COLO829 (cell line): ENCODE measurements at regions not wholly inside any gene's neighbourhood (a gene's known extent, or its start where the extent isn't known, plus 50 kb on each side); places are given as distances from the start of the nearest gene placed in this dataset.

ENCODE experiments used
- DNase-seq: peaks from one replicate; pipeline ENCODE4 v3.0.0; 2012; ENCODE audit warnings: low spot score

DNA sequence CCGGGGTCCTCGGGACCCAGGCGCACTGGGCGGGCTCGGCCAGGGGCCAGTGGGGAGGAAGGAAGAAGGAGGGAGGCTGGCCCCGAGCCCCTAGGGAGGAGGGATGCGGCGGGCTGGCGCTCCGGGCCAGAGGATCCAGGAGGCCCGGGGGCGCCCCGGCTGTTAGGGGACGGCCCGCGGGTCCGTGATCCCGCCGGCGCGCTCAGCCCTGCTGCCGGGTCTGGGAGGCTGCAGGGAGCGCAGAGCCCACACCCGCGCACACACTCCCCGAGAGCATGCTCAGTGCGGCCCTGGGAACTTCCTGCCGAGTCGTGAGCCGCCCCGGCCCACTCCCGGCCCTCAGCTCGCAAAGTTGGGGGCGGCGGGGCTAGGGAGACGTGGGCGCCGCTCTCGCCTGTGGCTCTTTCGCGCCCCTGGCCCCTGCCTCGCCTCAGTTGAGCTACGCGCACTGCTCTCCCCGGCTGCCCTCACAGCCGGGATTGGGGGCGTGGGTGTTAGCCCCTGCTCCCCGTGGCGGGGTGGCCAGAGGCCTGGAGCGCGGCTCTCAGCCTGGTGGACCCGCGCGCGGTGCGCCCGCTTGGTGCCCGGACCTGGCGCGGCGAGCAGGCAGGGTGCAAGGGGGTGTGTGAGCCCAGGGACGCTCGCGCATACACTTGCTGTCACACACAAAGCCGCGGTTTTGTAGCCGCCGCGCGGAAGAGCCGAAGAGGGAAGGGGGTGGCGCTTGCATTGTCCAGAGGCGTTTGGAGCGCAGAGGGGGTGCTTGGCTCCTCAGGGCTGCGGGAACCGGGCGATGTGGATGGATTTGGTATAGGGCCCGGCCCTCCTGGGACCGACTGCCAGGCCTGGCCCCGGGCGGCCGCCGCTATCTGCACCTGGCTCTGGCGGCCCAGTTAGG lies 132.9 kb upstream of the MGAT5 start:
- DNase-seq, result peak; percentile 53

DNA sequence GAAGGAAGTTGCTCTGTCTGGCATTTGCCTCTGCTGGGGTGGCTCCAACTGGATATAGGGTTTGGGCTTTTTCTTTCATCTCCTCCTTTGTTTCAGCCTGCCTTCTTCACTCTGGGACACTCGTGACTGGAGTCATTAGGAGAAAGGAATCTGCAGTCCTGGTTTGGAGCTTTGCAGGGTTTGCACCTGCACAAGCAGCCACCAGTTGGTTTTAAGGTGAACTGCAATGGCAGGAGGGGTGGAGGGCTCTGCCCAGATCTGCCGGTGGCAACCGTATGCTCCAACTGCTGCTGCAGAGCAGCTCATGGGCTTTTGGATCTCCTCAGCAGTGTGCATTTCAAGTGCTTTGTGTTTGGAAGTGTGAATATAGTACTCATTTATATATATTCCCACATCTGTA lies 131.3 kb upstream of the MGAT5 start:
- no peak for DNase-seq

DNA sequence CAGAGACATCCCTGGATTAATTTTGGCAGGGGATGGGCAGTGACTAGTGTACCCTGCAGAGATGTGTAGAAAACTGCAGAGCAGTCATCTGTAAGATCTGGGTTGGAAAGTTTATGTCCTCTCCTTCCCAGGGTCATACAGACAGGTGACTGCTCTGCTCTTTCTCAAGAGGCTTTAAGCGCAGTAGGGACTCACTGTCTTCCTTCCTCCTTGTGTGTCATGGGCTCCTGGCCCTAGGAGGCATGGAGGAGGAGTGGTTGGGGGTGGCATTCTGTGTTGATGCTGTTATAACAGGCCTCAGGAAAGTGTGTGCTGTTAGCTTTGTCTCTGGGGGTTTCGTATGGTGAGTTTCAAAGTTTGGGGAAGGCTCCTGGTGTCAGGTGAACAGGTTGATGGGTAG lies 130.5 kb upstream of the MGAT5 start:
- no peak for DNase-seq

GRCh38 chr2:134124047-134124753 lies 129.7 kb upstream of the MGAT5 start:
- no peak for DNase-seq

DNA sequence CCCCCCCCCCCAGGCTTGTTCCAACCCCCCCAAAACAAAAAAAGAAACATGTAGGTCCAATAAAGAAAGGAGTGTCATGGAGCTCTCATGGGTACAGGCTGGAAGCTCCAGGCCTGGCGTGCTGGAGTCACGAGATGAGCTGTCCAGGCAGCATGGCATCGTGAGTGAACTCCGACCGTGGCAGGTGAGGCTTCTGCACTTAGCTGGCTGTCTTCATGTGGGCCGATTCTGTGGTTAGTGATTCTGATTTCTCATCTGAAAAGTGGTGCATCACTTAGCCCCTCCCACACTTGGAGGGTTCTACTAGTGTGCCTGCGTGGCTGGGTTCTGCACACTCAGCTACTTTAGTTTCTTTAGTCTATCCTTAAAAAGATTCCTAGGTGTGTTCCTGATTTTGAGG lies 126.4 kb upstream of the MGAT5 start:
- DNase-seq, result no peak

DNA sequence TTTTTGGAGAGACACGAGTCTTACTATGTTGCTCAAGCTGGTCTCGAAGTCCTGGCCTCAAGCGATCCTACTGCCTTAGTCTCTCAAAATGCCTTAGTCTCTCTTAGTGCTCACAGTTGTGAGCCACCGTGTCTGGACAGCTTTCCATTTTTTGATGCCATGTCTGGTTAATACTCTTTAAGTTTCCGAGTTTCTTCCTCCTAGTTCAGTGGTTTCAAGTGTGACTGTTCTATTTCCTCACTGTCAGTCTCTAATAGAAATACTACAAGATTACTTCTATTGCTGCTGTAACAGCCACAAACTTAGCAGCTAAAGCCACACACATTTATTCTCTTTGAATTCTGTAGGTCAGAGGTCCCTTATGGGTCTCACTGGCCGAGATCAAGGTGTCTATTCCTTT lies 125.1 kb upstream of the MGAT5 start:
- DNase-seq, result no peak

- DNase-seq, result no peak
Observed at GRCh38 chr2:134129900-134130537, 123.9 kb upstream of the MGAT5 start.

DNA sequence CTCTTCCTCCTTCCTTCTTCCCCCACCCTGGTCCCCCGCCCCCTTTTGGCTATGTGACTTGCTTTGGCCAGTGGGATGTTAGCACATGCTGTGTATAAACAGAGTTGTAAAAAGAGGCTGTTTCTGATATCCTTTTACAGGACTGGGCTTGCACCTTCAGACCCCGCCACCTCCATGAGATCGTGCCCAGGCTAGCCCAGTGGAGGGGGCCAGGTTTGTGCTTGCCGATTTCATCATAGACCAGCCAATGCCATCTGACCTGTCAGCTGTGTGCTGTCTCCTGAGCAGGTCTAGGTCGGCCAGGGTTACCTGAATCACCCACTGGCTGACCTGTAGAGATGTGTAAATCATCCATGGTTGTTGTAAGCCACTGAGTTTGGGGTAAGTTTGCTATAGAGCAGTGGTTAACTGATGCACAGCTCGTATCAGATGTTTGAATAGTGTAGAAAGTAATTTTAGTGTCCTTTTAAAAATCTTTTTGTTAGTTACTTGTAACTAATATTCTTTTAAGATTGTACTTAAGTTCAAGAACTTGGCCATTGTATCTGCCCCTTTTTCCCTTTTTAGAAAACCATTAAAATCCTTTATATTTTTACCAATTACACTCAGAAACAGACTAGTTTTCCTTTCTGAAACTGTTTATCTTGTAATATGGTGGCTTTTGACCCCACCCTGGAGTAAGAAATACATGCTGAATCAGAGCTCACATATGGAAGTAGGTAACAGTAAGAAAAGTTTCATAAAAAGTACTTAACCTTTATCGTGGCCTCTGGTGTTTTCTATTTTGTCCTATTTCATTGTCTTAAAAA lies 122.0 kb upstream of the MGAT5 start:
- DNase-seq, result no peak

GRCh38 chr2:134132490-134132857 lies 121.4 kb upstream of the MGAT5 start:
- no peak for DNase-seq

DNA sequence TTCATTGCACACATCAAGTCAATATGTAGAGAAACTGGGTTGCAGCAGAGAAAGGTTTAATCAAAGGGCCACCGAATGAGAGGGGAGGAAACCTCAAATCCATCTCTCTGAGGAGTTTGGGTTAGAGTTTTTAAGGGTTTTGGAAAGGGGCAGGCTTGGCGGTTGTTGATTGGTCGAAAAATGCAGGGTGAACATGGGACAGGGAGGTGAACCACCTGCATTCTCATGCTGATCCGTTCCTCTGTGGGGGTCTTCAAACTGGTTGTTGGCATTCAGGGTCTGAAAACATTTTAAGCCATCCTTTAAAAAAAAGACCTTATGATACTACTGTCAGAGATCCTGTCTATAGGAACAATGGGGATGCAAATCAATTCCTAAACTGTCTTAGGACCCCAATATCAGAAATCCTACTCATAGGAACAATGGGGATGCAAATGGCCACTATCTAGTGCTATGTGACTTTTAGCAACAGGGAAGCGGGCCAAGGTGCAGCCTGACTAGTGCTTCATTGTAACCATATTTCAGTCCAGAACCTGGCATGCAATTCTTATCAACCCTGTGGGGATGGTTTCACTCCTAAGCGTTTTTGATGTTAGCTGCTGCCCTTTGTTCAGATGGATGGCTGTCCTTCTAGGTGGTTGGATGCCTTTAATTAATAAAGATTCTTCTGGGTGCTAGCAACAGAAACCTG lies 120.1 kb upstream of the MGAT5 start:
- DNase-seq, result no peak

DNA sequence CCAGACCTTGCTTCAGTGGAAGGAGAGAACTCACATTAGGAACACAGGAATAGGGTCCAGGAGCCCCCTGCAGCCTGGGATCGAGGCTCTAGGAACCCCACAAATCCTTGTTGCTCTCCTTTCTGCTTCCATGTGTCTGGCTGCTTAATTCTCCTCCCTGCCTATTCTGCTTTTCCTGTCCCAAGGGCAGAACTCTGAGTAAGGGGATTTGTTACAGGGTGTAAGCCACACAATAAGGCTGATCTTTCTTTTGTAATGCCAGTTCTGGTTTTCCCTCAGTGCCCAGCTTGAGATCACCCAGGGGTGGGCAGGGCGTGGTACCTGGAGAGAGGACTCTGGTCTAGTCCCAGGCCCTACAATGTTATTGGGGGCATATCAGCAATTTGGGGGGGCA lies 119.6 kb upstream of the MGAT5 start:
- DNase-seq, result no peak

- DNase-seq, result no peak
Observed at GRCh38 chr2:134134827-134135226, 119.0 kb upstream of the MGAT5 start.

DNA sequence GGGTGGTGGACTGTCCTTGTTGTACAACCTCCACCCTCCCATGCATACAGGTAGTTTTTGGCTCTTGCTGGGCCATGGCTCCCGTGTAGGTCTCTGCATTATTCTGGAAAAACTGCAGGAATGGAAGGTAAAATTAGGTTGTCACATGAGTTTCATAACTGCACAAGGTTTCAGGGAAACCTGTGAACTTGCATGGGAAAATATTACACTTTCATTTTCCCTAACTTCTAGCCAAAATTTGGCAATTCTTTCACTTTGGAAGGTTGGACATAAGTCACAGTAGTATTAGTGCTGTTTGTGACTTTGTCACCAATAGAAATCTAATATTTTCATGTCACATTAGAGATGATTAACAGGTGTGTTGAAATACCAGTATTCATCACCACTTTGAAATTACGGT lies 118.1 kb upstream of the MGAT5 start:
- DNase-seq, result no peak

DNA sequence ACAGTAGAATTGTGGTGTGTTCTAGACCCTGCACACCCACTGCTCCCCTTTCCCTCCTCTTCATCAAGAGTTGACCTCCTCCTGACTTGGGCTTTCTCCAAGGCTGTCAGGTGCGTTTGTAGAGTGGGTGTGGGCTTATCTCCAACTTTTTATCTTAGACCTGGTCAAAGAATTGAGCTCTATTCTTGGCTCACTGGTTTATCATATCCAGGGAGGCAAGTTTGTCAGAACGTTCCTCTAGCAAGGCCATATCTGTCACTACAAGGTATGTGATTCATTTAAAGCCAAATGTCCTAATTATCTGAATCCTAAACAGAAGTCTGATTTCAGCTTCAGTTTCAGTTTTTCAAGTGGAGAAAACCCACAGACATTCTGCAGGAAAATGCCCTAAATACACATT lies 117.1 kb upstream of the MGAT5 start:
- DNase-seq, result no peak

DNA sequence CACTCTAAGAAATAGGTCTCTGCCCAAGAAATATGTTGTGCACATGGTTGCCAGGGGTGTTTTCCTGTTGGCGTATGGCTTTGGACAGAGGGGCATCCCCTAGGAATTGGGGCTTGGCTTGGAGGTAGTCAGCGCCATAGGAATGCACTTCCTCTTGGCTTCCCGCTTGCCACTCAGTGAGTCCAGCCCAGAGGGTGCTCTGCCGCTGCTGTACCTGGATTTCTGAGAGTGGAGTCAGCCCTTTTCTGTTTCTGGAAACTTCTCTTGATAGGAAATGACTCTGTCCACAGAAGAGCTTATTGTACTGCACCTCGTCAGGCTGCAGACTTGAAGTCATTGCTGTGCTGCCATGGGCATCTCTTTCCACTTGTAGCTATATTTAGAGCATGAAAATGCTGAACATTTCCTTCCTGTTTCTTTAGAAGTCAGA lies 116.7 kb upstream of the MGAT5 start:
- DNase-seq, result peak; percentile 53

- no peak for DNase-seq
Observed at GRCh38 chr2:134138115-134138514, 115.8 kb upstream of the MGAT5 start.

DNA sequence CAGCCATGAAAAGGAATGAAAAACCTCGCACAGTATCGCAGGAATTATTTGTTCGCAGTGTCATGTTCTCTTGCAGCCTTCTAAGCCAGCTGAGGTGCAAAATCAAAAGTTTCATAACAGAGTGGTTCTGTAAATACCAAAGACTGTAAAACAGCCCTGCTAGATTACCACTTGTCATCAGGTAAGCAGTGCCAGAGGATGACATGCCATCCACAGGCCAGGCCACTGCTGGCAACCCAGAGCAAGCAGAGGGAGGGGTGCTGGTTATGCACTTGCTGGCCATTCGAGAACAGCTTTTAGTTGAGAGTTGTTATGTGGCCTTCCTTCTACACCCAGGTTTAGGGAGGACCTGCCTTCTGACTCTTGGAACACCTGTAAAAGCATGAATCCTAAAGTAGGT lies 114.3 kb upstream of the MGAT5 start:
- DNase-seq, result no peak

GRCh38 chr2:134140251-134140661 lies 113.6 kb upstream of the MGAT5 start:
- DNase-seq, result no peak

GRCh38 chr2:134141598-134142340 lies 112.1 kb upstream of the MGAT5 start:
- no peak for DNase-seq

DNA sequence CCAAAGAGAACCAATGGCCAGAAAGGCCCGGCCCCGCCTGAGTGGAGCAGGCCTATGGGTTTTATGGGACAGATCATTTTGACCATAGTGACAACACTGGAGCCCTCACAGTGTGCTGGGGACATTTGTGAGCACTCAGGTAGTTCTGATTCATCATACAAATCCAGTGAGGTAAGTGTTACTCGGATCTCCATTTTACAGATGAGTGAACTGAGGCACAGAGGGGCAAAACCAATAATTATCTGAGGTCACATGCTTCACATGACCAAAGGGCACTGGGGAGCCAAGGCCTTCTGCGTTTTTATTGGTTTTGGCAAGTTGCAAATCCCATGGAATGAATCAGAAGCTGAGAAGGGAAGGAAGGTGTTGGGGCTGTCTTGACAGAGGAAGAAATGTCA lies 111.5 kb upstream of the MGAT5 start:
- DNase-seq, result no peak

GRCh38 chr2:134142903-134143302 lies 111.0 kb upstream of the MGAT5 start:
- DNase-seq, result no peak
